ENCODE measurements at regions not wholly inside any gene's neighbourhood (a gene's known extent, or its start where the extent isn't known, plus 50 kb on each side); places are given as distances from the start of the nearest gene placed in this dataset.

DNA sequence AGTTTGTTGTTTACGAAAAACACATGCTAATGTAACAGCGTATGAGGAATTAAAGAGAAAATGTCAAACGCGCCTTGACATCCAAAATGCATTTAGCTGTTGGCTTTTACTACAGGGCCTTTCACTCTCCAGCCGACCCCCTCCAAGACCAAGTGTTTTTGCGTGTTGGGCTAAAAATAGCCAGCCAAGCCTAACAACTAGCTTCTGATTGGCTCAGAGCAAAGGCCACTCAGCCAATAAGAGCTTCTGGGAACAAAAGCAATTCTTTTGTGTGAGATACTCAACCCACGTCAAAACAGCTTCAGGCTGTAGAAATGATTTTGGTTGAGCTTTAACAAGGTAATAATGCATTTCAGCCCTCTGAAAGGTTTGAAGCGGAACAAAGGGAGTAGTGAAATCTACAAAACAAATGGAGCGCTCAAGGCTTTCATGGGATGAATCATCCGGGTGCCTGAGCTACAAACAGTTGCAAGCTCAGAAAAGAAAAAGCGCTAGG lies 198.7 kb upstream of the DCN start:
- no peaks in the 10 kb centered on the region for H3K4me1 ChIP-seq
- H3K4me3 ChIP-seq = peak overlapping the region; percentile 43 to 56
- peak; percentile 23 to 50 for TF ChIP-seq POLR2A (IDR thresholded peaks at IDR 0.05)
- TF ChIP-seq, protein P1, sequence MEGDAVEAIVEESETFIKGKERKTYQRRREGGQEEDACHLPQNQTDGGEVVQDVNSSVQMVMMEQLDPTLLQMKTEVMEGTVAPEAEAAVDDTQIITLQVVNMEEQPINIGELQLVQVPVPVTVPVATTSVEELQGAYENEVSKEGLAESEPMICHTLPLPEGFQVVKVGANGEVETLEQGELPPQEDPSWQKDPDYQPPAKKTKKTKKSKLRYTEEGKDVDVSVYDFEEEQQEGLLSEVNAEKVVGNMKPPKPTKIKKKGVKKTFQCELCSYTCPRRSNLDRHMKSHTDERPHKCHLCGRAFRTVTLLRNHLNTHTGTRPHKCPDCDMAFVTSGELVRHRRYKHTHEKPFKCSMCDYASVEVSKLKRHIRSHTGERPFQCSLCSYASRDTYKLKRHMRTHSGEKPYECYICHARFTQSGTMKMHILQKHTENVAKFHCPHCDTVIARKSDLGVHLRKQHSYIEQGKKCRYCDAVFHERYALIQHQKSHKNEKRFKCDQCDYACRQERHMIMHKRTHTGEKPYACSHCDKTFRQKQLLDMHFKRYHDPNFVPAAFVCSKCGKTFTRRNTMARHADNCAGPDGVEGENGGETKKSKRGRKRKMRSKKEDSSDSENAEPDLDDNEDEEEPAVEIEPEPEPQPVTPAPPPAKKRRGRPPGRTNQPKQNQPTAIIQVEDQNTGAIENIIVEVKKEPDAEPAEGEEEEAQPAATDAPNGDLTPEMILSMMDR (IDR thresholded peaks at IDR 0.05) = no peak
- H3K36me3 ChIP-seq = no peaks in the 10 kb centered on the region
- DNase-seq = peak; percentile 38 to 76
- H3K27ac ChIP-seq = peak overlapping the region; percentile 83 to 98
- no peaks in the 10 kb centered on the region for H3K9me3 ChIP-seq
- intact Hi-C loops (cut with DNase I; ENCODE audit: low total_unique reads) = loop anchor here (10.0 kb wide), 1 partner anchor 763 kb away; the partner anchor contains the start of gene BTG1
- no peaks in the 10 kb centered on the region for H3K27me3 ChIP-seq

DNA sequence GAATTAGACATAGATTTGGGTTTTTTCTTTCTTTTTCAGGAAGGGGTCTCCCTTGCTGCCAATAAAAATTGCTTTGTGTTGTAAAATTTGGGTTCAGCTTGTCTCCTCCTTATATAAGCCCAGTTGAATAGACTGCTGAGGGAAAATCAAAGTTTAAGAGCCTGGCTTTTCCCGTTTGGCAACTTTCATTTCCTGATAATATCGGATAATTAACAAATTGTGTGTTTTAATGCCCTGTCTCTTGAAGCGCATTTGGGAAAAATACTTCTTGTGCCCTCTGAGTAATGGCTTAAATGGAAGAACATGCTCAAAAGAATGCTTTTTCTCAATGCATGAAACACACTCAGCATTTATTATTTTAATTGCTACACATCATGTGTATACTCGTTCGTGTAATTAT lies 198.0 kb upstream of the DCN start:
- Histone ChIP-seq H3K4me1 (no peaks in the 10 kb centered on the region), H3K27me3 (no peaks in the 10 kb centered on the region), H3K27ac (peak overlapping the region; percentile 83 to 98), H3K36me3 (no peaks in the 10 kb centered on the region), H3K9me3 (no peaks in the 10 kb centered on the region), H3K4me3 (no peak overlapping the region)
- intact Hi-C loops (cut with DNase I; ENCODE audit: low total_unique reads) = loop anchor here (10.0 kb wide), 1 partner anchor 764 kb away; the partner anchor contains the start of gene BTG1
- TF ChIP-seq, protein P1 (IDR thresholded peaks at IDR 0.05) = no peak
- DNase-seq = no peak

DNA sequence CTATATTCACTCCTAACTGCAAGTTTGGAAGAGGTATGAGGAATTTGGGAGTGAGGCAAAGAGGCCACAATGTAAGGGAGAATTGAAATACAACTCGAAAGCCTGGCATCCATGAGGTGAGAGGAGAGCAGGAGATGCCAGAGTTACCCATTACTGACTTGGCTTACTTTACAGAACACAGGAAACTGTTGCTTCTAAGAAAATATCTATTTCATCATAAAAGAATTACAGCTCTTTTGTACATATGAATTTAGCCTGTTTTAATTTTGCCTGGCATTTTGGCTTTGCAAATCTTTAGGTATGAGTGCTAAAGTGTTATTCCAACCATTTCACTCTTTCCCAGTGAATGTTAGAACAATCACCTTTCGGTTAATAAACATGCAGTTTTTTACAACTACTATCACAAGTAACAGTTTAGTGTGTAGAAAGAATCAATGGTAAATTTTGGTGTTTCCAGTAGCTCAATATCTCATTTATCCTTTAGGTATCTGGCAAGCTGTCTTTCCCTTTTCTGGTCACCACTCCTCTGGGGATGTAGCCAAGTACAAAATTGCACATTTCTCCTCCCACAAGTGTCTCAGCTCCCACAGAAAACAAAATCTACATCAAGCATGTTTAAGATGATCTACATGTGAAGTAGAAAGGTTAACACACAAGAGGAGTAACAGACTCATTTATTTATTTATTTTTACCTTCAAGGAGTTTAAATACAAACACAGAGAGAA lies 196.6 kb upstream of the DCN start:
- Histone ChIP-seq H3K36me3 (no peaks in the 10 kb centered on the region), H3K9me3 (no peaks in the 10 kb centered on the region), H3K4me3 (no peak overlapping the region), H3K27me3 (no peaks in the 10 kb centered on the region), H3K27ac (no peak overlapping the region), H3K4me1 (no peaks in the 10 kb centered on the region)
- TF ChIP-seq, protein P1 (IDR thresholded peaks at IDR 0.05) = no peak
- TF ChIP-seq POLR2A (IDR thresholded peaks at IDR 0.05) = no peak
- no peak for DNase-seq
- intact Hi-C loops (cut with DNase I; ENCODE audit: low total_unique reads) = no loop called here

DNA sequence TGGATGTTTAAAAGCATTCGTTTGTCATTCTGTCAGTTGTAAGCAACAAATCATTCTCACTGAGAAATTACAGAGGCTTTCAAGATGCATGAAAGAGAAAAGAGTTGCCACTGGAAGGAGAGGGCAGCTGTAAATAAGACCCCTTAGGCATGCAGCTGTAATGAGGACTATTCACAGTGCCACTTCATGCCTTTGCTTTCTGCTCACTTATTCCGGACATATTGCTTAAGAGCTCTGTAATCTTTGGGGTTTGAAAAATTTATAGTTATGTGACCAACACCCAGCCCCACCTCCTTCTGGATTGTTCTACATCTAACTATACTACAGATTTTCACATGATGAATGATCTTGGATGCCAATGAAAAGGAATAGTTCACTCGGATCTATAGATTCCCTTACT lies 194.8 kb upstream of the DCN start:
- no peak for DNase-seq
- no peaks in the 10 kb centered on the region for H3K27me3 ChIP-seq
- intact Hi-C loops (cut with DNase I; ENCODE audit: low total_unique reads) = no loop called here
- H3K36me3 ChIP-seq = no peaks in the 10 kb centered on the region
- no peaks in the 10 kb centered on the region for H3K9me3 ChIP-seq
- TF ChIP-seq, protein P1 (IDR thresholded peaks at IDR 0.05) = no peak
- TF ChIP-seq POLR2A (IDR thresholded peaks at IDR 0.05) = no peak
- no peak overlapping the region for H3K4me3 ChIP-seq
- no peak overlapping the region for H3K27ac ChIP-seq
- no peaks in the 10 kb centered on the region for H3K4me1 ChIP-seq

DNA sequence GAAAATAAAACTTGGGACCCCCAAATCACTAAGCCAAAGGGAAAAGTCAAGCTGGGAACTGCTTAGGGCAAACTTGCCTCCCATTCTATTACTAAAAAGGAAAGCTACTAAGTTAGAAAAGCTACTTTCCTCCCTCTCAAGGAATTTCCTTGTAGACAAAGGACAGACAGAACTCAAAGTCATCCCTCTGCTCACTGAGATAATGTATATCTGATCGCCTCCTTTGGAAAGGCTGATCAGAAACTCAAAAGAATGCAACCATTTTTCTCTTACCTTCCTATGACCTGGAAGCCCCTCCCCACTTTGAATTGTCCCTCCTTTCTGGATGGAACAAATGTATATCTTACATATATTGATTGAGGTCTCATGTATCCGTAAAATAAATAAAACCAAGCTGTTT lies 190.5 kb upstream of the DCN start:
- Histone ChIP-seq H3K27me3 (no peaks in the 10 kb centered on the region), H3K4me3 (no peak overlapping the region)
- intact Hi-C loops (cut with DNase I; ENCODE audit: low total_unique reads) = no loop called here

More for the DNA sequence above, 190.5 kb upstream of the DCN start:
- no peak for DNase-seq
- Histone ChIP-seq H3K4me1 (no peaks in the 10 kb centered on the region), H3K36me3 (no peaks in the 10 kb centered on the region), H3K9me3 (no peaks in the 10 kb centered on the region), H3K27ac (no peak overlapping the region)
- TF ChIP-seq, protein P1 (IDR thresholded peaks at IDR 0.05) = no peak
- no peak for TF ChIP-seq POLR2A (IDR thresholded peaks at IDR 0.05)

All from uterus (tissue), 3 donors.